AG09319 (cell line): ENCODE measurements at regions not wholly inside any gene's neighbourhood (a gene's known extent, or its start where the extent isn't known, plus 50 kb on each side); places are given as distances from the start of the nearest gene placed in this dataset.

Source experiments
- DNase-seq: peaks from one replicate; pipeline ENCODE4 v3.0.0-alpha.2; 2010; ENCODE audit warnings: low read depth; ENCODE audit errors: extremely low read depth
- TF ChIP-seq, protein P1 (sequence below): IDR thresholded peaks from 2 replicates; pipeline ENCODE4 v1.5.1; 2011; ENCODE audit warnings: low read depth, mild to moderate bottlenecking, inconsistent platforms, low read length, moderate library complexity

DNA sequence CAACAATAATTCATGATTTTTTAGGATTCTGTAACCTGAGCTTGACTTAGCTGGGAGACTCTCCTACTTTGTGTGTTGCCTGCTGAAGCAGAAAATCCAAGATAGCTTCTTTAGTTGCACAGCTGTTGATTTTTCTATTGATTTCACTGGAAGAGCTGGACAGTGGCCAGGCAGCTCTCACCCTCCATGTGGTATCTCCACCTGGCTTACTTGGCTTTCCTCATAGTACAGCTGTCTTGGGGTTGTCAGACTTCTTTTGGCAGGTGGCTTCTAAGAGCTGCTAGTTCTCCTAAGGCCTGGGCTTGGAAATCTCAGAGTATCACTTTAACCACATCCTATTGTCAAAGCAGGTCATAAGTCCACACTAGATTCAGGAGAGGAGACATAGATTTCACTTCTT, 130.8 kb upstream of the SPON1 start:
- TF ChIP-seq, protein P1, sequence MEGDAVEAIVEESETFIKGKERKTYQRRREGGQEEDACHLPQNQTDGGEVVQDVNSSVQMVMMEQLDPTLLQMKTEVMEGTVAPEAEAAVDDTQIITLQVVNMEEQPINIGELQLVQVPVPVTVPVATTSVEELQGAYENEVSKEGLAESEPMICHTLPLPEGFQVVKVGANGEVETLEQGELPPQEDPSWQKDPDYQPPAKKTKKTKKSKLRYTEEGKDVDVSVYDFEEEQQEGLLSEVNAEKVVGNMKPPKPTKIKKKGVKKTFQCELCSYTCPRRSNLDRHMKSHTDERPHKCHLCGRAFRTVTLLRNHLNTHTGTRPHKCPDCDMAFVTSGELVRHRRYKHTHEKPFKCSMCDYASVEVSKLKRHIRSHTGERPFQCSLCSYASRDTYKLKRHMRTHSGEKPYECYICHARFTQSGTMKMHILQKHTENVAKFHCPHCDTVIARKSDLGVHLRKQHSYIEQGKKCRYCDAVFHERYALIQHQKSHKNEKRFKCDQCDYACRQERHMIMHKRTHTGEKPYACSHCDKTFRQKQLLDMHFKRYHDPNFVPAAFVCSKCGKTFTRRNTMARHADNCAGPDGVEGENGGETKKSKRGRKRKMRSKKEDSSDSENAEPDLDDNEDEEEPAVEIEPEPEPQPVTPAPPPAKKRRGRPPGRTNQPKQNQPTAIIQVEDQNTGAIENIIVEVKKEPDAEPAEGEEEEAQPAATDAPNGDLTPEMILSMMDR, result no peak
- DNase-seq, result no peak

DNA sequence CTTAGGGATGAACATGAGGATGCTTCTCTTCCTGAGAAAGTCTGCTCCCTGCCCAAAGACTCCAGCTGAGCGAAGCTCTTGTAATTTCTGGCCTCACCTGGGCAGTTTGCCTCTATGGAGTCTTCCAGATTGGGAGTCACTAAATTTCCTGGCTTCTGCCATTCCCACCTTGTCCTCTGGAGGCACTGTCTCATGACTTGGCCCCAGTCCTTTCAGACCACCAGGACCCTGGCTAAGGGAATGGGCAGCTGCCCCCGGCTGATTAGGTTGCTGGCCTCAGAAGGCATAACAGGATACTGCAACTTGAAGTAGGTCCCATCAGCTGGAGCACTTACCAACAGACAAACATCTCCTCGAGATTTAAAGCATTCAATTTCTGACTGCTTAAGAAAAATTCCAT, 128.1 kb upstream of the SPON1 start:
- DNase-seq, result no peak
- TF ChIP-seq, protein P1, result peak; percentile 18

DNA sequence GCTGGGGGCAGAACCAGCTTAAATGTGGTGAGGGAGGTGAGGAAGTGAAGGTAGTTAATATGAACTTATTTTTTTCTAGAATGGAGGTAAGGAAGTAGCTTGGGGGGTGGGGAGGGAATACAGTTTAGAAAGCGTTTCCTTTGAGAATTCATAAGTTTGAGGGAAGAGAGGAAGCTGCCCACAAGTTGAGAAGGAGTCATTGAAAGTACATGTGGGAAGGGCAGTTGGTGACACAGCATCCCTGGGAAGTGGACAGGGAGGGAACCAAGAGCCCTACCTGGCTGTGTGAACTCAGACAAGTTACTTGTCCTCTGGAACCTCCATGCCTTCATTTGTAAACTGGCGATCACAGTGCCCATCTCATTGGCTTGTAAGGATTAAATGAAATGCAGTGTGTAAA, 125.9 kb upstream of the SPON1 start:
- no peak for DNase-seq
- TF ChIP-seq, protein P1, result no peak

DNA sequence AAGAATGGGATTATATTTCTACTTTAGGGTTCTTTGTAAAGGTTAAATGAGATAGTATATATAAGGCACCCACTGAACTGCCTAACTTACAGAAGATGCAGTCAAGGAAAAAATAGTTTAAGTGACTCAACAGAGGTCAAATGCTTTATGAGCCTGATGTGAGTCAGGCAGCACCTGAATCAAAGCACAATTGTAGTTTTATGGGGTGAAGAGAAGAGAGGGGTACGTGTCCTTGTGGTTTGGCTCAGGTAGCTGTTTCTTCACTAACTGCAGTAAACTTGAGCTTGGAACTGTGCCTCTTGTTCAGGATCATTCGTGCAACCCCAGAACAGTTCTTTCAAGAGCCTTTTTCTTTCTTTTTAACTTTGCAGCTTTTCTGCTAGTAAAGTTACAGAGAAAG, 125.2 kb upstream of the SPON1 start:
- no peak for DNase-seq
- TF ChIP-seq, protein P1, result no peak

DNA sequence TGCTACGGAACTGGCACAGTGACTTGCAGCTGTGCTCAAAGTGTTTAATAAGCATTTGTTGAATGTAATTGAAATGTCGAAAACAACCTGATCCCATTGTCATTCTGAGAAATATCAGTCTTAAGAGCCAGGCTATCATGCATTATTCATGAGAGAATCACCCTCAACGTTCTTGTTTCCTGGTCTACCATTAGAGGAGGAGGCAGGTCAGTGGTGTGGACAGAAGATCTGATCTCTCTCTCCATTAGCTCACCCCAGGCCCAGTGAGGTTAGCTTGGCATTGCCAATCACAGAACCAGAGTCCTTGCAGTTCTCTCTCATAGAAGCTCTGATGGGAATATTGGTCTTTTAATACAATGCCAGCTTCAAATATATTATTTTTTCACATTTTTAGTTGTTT, 121.1 kb upstream of the SPON1 start:
- TF ChIP-seq, protein P1, result no peak
- no peak for DNase-seq

DNA sequence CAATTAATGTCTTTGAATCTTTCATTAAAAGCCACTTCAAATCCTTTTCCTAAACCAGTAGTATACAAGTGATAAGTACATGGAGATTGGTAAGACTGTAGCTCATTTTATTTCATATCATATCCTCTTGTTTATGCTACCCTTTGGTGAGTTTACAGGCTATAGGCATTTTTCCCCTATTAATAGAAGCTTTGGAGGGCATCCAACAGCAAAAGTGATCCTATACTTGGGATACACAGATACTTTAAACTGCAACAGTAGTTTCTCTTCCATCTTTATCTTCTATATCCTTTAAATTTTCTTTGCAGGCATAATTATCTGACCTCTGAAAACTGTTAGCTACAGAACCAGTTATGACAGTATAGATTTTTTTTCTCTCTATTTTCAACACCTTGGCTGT, 114.5 kb upstream of the SPON1 start:
- DNase-seq, result no peak
- TF ChIP-seq, protein P1, result no peak

DNA sequence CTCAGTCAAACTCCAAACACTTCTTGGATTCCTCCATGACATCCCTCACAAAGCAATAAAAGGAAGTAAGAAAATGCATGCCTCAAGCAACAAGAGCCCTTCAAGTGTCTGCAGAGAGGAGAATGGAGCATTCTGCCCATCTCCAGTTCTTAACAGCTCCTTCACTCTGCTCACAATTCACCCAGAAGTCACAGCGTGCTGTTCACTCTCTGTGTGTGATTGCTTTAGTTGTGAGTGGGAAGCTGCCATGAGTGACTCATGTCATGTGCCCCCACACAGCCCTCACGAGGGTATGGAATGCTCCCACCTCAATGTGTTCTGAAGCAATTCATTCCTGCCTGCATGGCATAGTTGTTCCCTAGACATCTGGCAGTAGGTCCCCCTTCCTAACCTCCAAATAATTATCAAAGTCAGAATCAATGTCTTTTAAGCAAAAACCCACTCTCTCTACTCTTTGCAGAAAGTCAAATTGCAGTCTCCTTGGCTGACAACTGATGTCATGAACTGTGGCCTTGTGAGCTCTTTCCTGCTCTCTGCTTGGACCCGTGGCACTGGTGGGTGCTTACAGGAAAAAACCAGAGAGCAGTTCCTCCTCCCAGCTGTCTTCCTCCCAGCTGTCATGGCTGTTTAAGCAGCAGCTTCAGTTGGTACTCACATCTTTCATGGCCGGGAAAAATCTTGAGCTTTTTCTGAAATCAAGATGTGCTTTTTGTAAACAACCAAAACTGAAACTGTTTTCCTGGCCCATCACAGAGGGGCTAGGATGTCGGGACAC, 112.1 kb upstream of the SPON1 start:
- TF ChIP-seq, protein P1, result no peak
- no peak for DNase-seq
